Natural killer cell (primary cell): ENCODE measurements at regions not wholly inside any gene's neighbourhood (a gene's known extent, or its start where the extent isn't known, plus 50 kb on each side); places are given as distances from the start of the nearest gene placed in this dataset.
A peak's percentile ranks its signal among the peaks of the same experiment; 100 is the strongest.

Experiments used
- ATAC-seq, 3 donors: fragments of 150-1000 bp in 2 of 3; fragments of 200-7000 bp in 1 of 3; cut with Tn5 transposase; 1 replicate in 1 of 3; 2 replicates in 2 of 3; pipeline ENCODE4 v1.10.0; 2021; ENCODE audit warnings: mild to moderate bottlenecking in 2 of 3, moderate library complexity in 2 of 3
- DNase-seq, 2 donors: peaks; one replicate each; pipeline versions ENCODE4 v3.0.0 to v3.0.0-alpha.2; 2013 to 2021; ENCODE audit warnings: mixed read lengths in 1 of 2
- H3K27ac ChIP-seq: one replicate; pipeline ENCODE4 v1.5.1; 2013; ENCODE audit warnings: mild to moderate bottlenecking, low read length
- H3K27me3 ChIP-seq: one replicate; pipeline ENCODE4 v1.6.1; 2013; ENCODE audit warnings: low read length; ENCODE audit not compliant: control insufficient read depth, insufficient read depth
- H3K36me3 ChIP-seq: one replicate; pipeline ENCODE4 v1.6.1; 2013; ENCODE audit warnings: low read length; ENCODE audit not compliant: control insufficient read depth, insufficient read depth
- H3K4me1 ChIP-seq: one replicate; pipeline ENCODE4 v1.6.1; 2013; ENCODE audit warnings: low read length; ENCODE audit not compliant: control insufficient read depth, insufficient read depth
- H3K4me3 ChIP-seq: one replicate; pipeline ENCODE4 v1.5.1; 2013; ENCODE audit warnings: low read length
- H3K9me3 ChIP-seq: one replicate; pipeline ENCODE4 v1.6.1; 2013; ENCODE audit warnings: low read length; ENCODE audit not compliant: control insufficient read depth, insufficient read depth
- H3K27ac Mint-ChIP-seq, 2 donors: one replicate each; pipeline ENCODE4 v1.8.0; 2022; ENCODE audit warnings: mild to moderate bottlenecking in 2 of 2, mixed read lengths in 2 of 2, moderate library complexity in 1 of 2
- H3K27me3 Mint-ChIP-seq, 2 donors: one replicate each; pipeline ENCODE4 v1.8.0; 2022; ENCODE audit warnings: low read depth in 2 of 2, mixed read lengths in 2 of 2
- H3K36me3 Mint-ChIP-seq: one replicate; pipeline ENCODE4 v1.8.0; 2022; ENCODE audit warnings: mixed read lengths
- H3K4me1 Mint-ChIP-seq, 2 donors: one replicate each; pipeline ENCODE4 v1.8.0; 2022; ENCODE audit warnings: mixed read lengths in 2 of 2
- H3K4me3 Mint-ChIP-seq: one replicate; pipeline ENCODE4 v1.8.0; 2022; ENCODE audit warnings: mild to moderate bottlenecking, moderate library complexity, mixed read lengths
- H3K9me3 Mint-ChIP-seq, 2 donors: one replicate each; pipeline ENCODE4 v1.8.0; 2022; ENCODE audit warnings: mixed read lengths in 2 of 2
- WGBS: methylation state at CpG from one replicate; pipeline ENCODE4 v1.1.7; 2013; ENCODE audit warnings: missing lambda C conversion rate; ENCODE audit not compliant: insufficient coverage; 5-methylcytosine and 5-hydroxymethylcytosine counted together
- intact Hi-C: fragments of 100-400 bp; cut with micrococcal nuclease; formaldehyde crosslinking; loops from one replicate; pipeline ENCODE4 v1.14.2; 2022
- TF ChIP-seq, protein P1 (sequence below): fragments of 200-600 bp; IDR thresholded peaks from one replicate; pipeline ENCODE4 v1.8.0; 2022; ENCODE audit warnings: antibody characterized with exemption

- WGBS, result 0% methylated on average over 17 of the region's 20 CpGs
- no peaks in the 10 kb centered on the region for H3K27me3 Mint-ChIP-seq
These were observed 79.6 kb upstream of the AK4 start for GRCh38 chr1:65068202-65069010.

DNA sequence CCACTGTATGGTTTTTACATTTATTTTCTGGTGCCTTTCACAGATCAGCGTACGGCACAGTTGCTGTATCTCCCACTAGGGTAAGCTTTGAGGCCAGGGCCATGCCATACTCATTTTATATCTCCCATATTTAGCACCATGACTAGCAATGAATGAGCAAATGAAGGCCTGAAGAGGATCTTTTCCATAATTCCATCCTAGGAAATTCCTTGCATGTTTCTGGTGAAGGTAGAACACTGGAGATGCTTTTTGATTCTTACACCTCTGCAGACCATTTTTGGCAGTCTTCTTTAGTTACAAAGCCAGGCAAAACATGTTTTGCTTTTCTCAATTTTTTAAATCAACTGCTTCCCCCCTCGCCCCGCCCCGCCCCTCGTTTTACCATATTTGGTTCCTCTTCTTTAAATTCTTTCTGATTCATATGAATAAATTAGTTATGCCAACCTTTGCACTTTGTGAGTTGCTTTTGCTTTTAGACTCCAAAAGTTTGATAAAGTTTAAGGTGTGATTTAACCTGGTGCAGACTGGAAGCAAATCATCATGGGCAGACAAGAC, 78.9 kb upstream of the AK4 start:
- H3K4me1 Mint-ChIP-seq, result peaks cover 38 to 48% of the 10 kb centered on the region in 2 donors
- no peaks in the 10 kb centered on the region for H3K36me3 Mint-ChIP-seq
- Histone ChIP-seq H3K27ac (peak overlapping the region; percentile 91), H3K9me3 (no peaks in the 10 kb centered on the region), H3K4me1 (peaks cover 19% of the 10 kb centered on the region), H3K36me3 (no peaks in the 10 kb centered on the region), H3K27me3 (no peaks in the 10 kb centered on the region), H3K4me3 (peak overlapping the region; percentile 74)
- no peaks in the 10 kb centered on the region for H3K27me3 Mint-ChIP-seq
- DNase-seq, result peak in 1 of 2 donors; percentile 34
- ATAC-seq, result no peak
- H3K27ac Mint-ChIP-seq, result peak overlapping the region; percentile 97
- no peaks in the 10 kb centered on the region for H3K9me3 Mint-ChIP-seq
- WGBS, result 4% methylated on average over 6 of the region's 6 CpGs
- intact Hi-C loops, result loop anchor here (2.0 kb wide), 1 partner anchor 352 kb away; the partner anchor contains the start of genes LEPR and LEPROT
- TF ChIP-seq, protein P1, sequence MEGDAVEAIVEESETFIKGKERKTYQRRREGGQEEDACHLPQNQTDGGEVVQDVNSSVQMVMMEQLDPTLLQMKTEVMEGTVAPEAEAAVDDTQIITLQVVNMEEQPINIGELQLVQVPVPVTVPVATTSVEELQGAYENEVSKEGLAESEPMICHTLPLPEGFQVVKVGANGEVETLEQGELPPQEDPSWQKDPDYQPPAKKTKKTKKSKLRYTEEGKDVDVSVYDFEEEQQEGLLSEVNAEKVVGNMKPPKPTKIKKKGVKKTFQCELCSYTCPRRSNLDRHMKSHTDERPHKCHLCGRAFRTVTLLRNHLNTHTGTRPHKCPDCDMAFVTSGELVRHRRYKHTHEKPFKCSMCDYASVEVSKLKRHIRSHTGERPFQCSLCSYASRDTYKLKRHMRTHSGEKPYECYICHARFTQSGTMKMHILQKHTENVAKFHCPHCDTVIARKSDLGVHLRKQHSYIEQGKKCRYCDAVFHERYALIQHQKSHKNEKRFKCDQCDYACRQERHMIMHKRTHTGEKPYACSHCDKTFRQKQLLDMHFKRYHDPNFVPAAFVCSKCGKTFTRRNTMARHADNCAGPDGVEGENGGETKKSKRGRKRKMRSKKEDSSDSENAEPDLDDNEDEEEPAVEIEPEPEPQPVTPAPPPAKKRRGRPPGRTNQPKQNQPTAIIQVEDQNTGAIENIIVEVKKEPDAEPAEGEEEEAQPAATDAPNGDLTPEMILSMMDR, result no peak
- H3K4me3 Mint-ChIP-seq, result peak overlapping the region; percentile 99

More at GRCh38 chr1:65068202-65069010, 79.6 kb upstream of the AK4 start:
- no peaks in the 10 kb centered on the region for H3K9me3 ChIP-seq
- ATAC-seq (peak in 2 of 3 donors; percentile 8 to 11), DNase-seq (peak in 1 of 2 donors; percentile 70)
- H3K27ac ChIP-seq, result peak overlapping the region; percentile 91
- Mint-ChIP-seq H3K4me3 (peak overlapping the region; percentile 99), H3K27ac (peak overlapping the region; percentile 97), H3K9me3 (no peaks in the 10 kb centered on the region), H3K36me3 (no peaks in the 10 kb centered on the region), H3K4me1 (peaks cover 39 to 49% of the 10 kb centered on the region in 2 donors)
- TF ChIP-seq, protein P1, result no peak
- peaks cover 19% of the 10 kb centered on the region for H3K4me1 ChIP-seq
- H3K36me3 ChIP-seq, result no peaks in the 10 kb centered on the region
- peak overlapping the region; percentile 74 for H3K4me3 ChIP-seq
- H3K27me3 ChIP-seq, result no peaks in the 10 kb centered on the region
- intact Hi-C loops, result loop anchor here (2.0 kb wide), 1 partner anchor 352 kb away; the partner anchor contains the start of genes LEPR and LEPROT

GRCh38 chr1:65072845-65073244, 75.2 kb upstream of the AK4 start:
- H3K27ac ChIP-seq, result no peak overlapping the region
- Mint-ChIP-seq H3K27ac (no peak overlapping the region), H3K9me3 (no peaks in the 10 kb centered on the region), H3K4me3 (no peak overlapping the region), H3K27me3 (peaks cover 0 to 2% of the 10 kb centered on the region in 2 donors), H3K4me1 (peaks cover 24 to 34% of the 10 kb centered on the region in 2 donors), H3K36me3 (no peaks in the 10 kb centered on the region)
- 97% methylated on average over 3 of the region's 3 CpGs for WGBS
- no peaks in the 10 kb centered on the region for H3K36me3 ChIP-seq
- peaks cover 9% of the 10 kb centered on the region for H3K4me1 ChIP-seq
- ATAC-seq (no peak), DNase-seq (no peak)
- H3K4me3 ChIP-seq, result no peak overlapping the region
- no peaks in the 10 kb centered on the region for H3K27me3 ChIP-seq
- intact Hi-C loops, result loop anchor here (10.0 kb wide), 1 partner anchor 388 kb away; no protein-coding TSS in a partner anchor
- no peaks in the 10 kb centered on the region for H3K9me3 ChIP-seq
- TF ChIP-seq, protein P1, result no peak
